ENCODE measurements at regions not wholly inside any gene's neighbourhood (a gene's known extent, or its start where the extent isn't known, plus 50 kb on each side); places are given as distances from the start of the nearest gene placed in this dataset.

DNA sequence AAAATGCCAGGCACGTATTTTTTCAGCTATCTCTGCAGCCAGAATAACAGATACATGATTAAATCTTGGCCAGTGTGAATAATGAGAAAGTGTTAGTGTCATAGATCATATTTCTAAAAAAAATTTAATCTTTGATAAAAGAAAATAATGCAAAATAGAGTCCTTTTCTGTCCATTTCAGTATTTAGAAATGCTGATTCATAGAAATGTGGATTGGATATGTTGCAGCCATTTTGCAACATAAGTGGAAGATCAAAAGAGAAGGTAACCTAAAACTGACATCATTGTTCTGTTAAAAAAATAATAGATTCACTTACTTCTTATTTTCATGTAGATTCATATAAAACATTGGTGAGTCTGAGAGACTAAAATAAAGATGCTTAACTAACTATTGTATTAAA, 1010.3 kb downstream of the LRFN5 start:
- TF ChIP-seq MAFF (IDR thresholded peaks at IDR 0.05; ENCODE audit: low read depth, low read length): peak; percentile 65
- TF ChIP-seq THYN1 (CRISPR knock-in tag; IDR thresholded peaks at IDR 0.05; ENCODE audit: borderline replicate concordance, low read depth): no peak
- TF ChIP-seq IKZF1 (IDR thresholded peaks at IDR 0.05): no peak
- peak; percentile 44 to 69; a peak in 3 of 4 replicates for TF ChIP-seq MAFK (conservative IDR thresholded peaks at IDR 0.05 in 1 of 2, IDR thresholded peaks at IDR 0.05 in 1 of 2; ENCODE audit: low read length in 2 of 2)
- ChIA-PET CTCF (ENCODE audit: low intra/inter-chr PET ratio, low total read pairs) (no interaction called here), POLR2A (no interaction called here)
- DNase-seq (ENCODE audit: low spot score) (no peak), FAIRE-seq (no peak), ATAC-seq (no peak)
- Histone ChIP-seq H3K9me3 (ENCODE audit: low read length) (peaks cover 90% of the 10 kb centered on the region), H3K36me3 (replicated peaks in 1 of 2; ENCODE audit: control insufficient read depth in 1 of 2, insufficient read depth in 2 of 2, low read length in 2 of 2) (no peaks in the 10 kb centered on the region), H3K4me1 (ENCODE audit: insufficient read depth, low read length) (no peaks in the 10 kb centered on the region), H3K27ac (ENCODE audit: extremely low read length, insufficient read depth, low read length) (no peak overlapping the region), H4K20me1 (ENCODE audit: insufficient read depth, low read length) (no peaks in the 10 kb centered on the region), H3K4me2 (ENCODE audit: low read depth, low read length) (no peak overlapping the region), H2AFZ (ENCODE audit: low read length) (no peak overlapping the region), H3K27me3 (ENCODE audit: control insufficient read depth in 1 of 2, insufficient read depth in 2 of 2, low read length in 2 of 2) (no peaks in the 10 kb centered on the region), H3K79me2 (ENCODE audit: insufficient read depth, low read length) (no peaks in the 10 kb centered on the region), H3K4me3 (replicated peaks in 1 of 3; ENCODE audit: insufficient read depth in 1 of 3, low read depth in 2 of 3, low read length in 3 of 3) (no peak overlapping the region), H3K9ac (ENCODE audit: insufficient read depth, low read depth, low read length) (no peak overlapping the region)
- BruUV-seq (replicated peaks): no TSS peak
- in situ Hi-C loops (cut with HindIII; ENCODE audit: extremely low pct_ligation_motif_present, low pct_unique_long_range_greater_than_20kb): no loop called here
- WGBS (ENCODE audit: low lambda C conversion rate): 3% methylated on average over 1 of the region's 1 CpG
- intact Hi-C loops (cut with micrococcal nuclease; ENCODE audit: unreplicated experiment): no loop called here

DNA sequence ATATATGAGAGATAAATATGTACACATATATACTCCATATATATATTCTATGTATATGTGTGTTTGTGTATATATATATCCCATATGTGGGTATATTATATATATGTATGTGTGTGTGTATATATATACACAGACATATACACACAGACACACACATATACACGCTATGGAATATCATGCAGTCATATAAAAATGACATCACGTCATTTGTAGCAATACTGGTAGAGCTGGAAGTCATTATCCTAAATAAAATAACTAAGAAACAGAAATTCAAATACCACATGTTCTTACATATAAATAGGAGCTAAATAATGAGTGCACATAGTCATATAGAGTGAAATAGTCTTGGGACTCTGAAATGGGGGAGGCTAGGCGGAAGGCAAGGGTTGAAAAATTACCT, 1000.2 kb downstream of the LRFN5 start:
- Histone ChIP-seq H3K79me2 (ENCODE audit: insufficient read depth, low read length) (no peaks in the 10 kb centered on the region), H2AFZ (ENCODE audit: low read length) (no peak overlapping the region), H4K20me1 (ENCODE audit: insufficient read depth, low read length) (no peaks in the 10 kb centered on the region), H3K27me3 (ENCODE audit: control insufficient read depth in 1 of 2, insufficient read depth in 2 of 2, low read length in 2 of 2) (no peaks in the 10 kb centered on the region), H3K27ac (ENCODE audit: extremely low read length, insufficient read depth, low read length) (no peak overlapping the region), H3K4me2 (ENCODE audit: low read depth, low read length) (no peak overlapping the region), H3K36me3 (replicated peaks in 1 of 2; ENCODE audit: control insufficient read depth in 1 of 2, insufficient read depth in 2 of 2, low read length in 2 of 2) (no peaks in the 10 kb centered on the region), H3K9ac (ENCODE audit: insufficient read depth, low read depth, low read length) (no peak overlapping the region), H3K4me1 (ENCODE audit: insufficient read depth, low read length) (no peaks in the 10 kb centered on the region), H3K4me3 (replicated peaks in 1 of 3; ENCODE audit: insufficient read depth in 1 of 3, low read depth in 2 of 3, low read length in 3 of 3) (no peak overlapping the region; a peak in 1 of 6 replicates), H3K9me3 (ENCODE audit: low read length) (peaks cover 73% of the 10 kb centered on the region)
- in situ Hi-C loops (cut with HindIII; ENCODE audit: extremely low pct_ligation_motif_present, low pct_unique_long_range_greater_than_20kb): no loop called here
- ChIA-PET POLR2A (no interaction called here), CTCF (ENCODE audit: low intra/inter-chr PET ratio, low total read pairs) (no interaction called here)
- no TSS peak for BruUV-seq (replicated peaks)
- no peak for FAIRE-seq
- DNase-seq (ENCODE audit: low spot score): no peak
- intact Hi-C loops (cut with micrococcal nuclease; ENCODE audit: unreplicated experiment): no loop called here
- peak; percentile 59 for TF ChIP-seq ATF7 (IDR thresholded peaks at IDR 0.05)
- TF ChIP-seq ATF7 (CRISPR knock-in tag; IDR thresholded peaks at IDR 0.05): no peak
- no peak for TF ChIP-seq ZNF274 (CRISPR knock-in tag; IDR thresholded peaks at IDR 0.05)
- TF ChIP-seq, protein P1, sequence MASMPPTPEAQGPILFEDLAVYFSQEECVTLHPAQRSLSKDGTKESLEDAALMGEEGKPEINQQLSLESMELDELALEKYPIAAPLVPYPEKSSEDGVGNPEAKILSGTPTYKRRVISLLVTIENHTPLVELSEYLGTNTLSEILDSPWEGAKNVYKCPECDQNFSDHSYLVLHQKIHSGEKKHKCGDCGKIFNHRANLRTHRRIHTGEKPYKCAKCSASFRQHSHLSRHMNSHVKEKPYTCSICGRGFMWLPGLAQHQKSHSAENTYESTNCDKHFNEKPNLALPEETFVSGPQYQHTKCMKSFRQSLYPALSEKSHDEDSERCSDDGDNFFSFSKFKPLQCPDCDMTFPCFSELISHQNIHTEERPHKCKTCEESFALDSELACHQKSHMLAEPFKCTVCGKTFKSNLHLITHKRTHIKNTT (CRISPR knock-in tag; IDR thresholded peaks at IDR 0.05): no peak
- TF ChIP-seq CREB1 (IDR thresholded peaks at IDR 0.05): peak; percentile 55; the same call in 1 of the 2 replicates
- TF ChIP-seq CREB1 (CRISPR knock-in tag; IDR thresholded peaks at IDR 0.05): no peak
- ATAC-seq: no peak
- WGBS (ENCODE audit: low lambda C conversion rate): 5% methylated on average over 3 of the region's 3 CpGs
